ENCODE measurements at regions not wholly inside any gene's neighbourhood (a gene's known extent, or its start where the extent isn't known, plus 50 kb on each side); places are given as distances from the start of the nearest gene placed in this dataset.

GRCh38 chr14:101477648-101478047 lies 83.6 kb upstream of the DIO3 start:
- Histone ChIP-seq H3K9ac (ENCODE audit: low read length) (no peak overlapping the region), H3K4me1 (ENCODE audit: control insufficient read depth, insufficient read depth, low read length) (peaks cover 31% of the 10 kb centered on the region), H3K4me3 (ENCODE audit: low read length) (no peak overlapping the region), H3K36me3 (ENCODE audit: control insufficient read depth, insufficient read depth, low read length, severe bottlenecking) (no peaks in the 10 kb centered on the region), H3K9me3 (ENCODE audit: control insufficient read depth, low read length) (peaks cover 6% of the 10 kb centered on the region), H3K27me3 (replicated peaks; ENCODE audit: control insufficient read depth, insufficient read depth, low read length) (peaks cover 3% of the 10 kb centered on the region)
- no peak for DNase-seq (ENCODE audit: low read depth)

GRCh38 chr14:101478096-101478495 lies 83.2 kb upstream of the DIO3 start:
- no peak for DNase-seq (ENCODE audit: low read depth)
- H3K36me3 ChIP-seq (ENCODE audit: control insufficient read depth, insufficient read depth, low read length, severe bottlenecking): no peaks in the 10 kb centered on the region
- H3K9ac ChIP-seq (ENCODE audit: low read length): no peak overlapping the region
- H3K27me3 ChIP-seq (replicated peaks; ENCODE audit: control insufficient read depth, insufficient read depth, low read length): peaks cover 1% of the 10 kb centered on the region
- H3K9me3 ChIP-seq (ENCODE audit: control insufficient read depth, low read length): peaks cover 6% of the 10 kb centered on the region
- H3K4me3 ChIP-seq (ENCODE audit: low read length): no peak overlapping the region
- peaks cover 31% of the 10 kb centered on the region for H3K4me1 ChIP-seq (ENCODE audit: control insufficient read depth, insufficient read depth, low read length)

GRCh38 chr14:101478796-101479410 lies 82.4 kb upstream of the DIO3 start:
- Histone ChIP-seq H3K36me3 (ENCODE audit: control insufficient read depth, insufficient read depth, low read length, severe bottlenecking) (no peaks in the 10 kb centered on the region), H3K9me3 (ENCODE audit: control insufficient read depth, low read length) (peaks cover 14% of the 10 kb centered on the region), H3K9ac (ENCODE audit: low read length) (no peak overlapping the region), H3K4me3 (ENCODE audit: low read length) (no peak overlapping the region), H3K4me1 (ENCODE audit: control insufficient read depth, insufficient read depth, low read length) (peaks cover 31% of the 10 kb centered on the region), H3K27me3 (replicated peaks; ENCODE audit: control insufficient read depth, insufficient read depth, low read length) (no peaks in the 10 kb centered on the region)
- DNase-seq (ENCODE audit: low read depth): no peak

GRCh38 chr14:101480022-101480746 lies 81.1 kb upstream of the DIO3 start:
- no peak overlapping the region for H3K4me3 ChIP-seq (ENCODE audit: low read length)
- DNase-seq (ENCODE audit: low read depth): no peak

GRCh38 chr14:101480747-101481530 lies 80.4 kb upstream of the DIO3 start:
- peak; percentile 29 for DNase-seq (ENCODE audit: low read depth)
- Histone ChIP-seq H3K27me3 (replicated peaks; ENCODE audit: control insufficient read depth, insufficient read depth, low read length) (no peaks in the 10 kb centered on the region), H3K4me1 (ENCODE audit: control insufficient read depth, insufficient read depth, low read length) (peaks cover 17% of the 10 kb centered on the region), H3K36me3 (ENCODE audit: control insufficient read depth, insufficient read depth, low read length, severe bottlenecking) (no peaks in the 10 kb centered on the region), H3K9ac (ENCODE audit: low read length) (no peak overlapping the region), H3K9me3 (ENCODE audit: control insufficient read depth, low read length) (peaks cover 29% of the 10 kb centered on the region), H3K4me3 (ENCODE audit: low read length) (no peak overlapping the region)

More at GRCh38 chr14:101480022-101480746, 81.1 kb upstream of the DIO3 start:
- no peaks in the 10 kb centered on the region for H3K27me3 ChIP-seq (replicated peaks; ENCODE audit: control insufficient read depth, insufficient read depth, low read length)
- H3K9me3 ChIP-seq (ENCODE audit: control insufficient read depth, low read length): peaks cover 24% of the 10 kb centered on the region
- no peaks in the 10 kb centered on the region for H3K36me3 ChIP-seq (ENCODE audit: control insufficient read depth, insufficient read depth, low read length, severe bottlenecking)
- H3K4me1 ChIP-seq (ENCODE audit: control insufficient read depth, insufficient read depth, low read length): peaks cover 24% of the 10 kb centered on the region
- H3K9ac ChIP-seq (ENCODE audit: low read length): no peak overlapping the region

GRCh38 chr14:101481557-101481956 lies 79.7 kb upstream of the DIO3 start:
- no peak overlapping the region for H3K4me3 ChIP-seq (ENCODE audit: low read length)
- no peak overlapping the region for H3K9ac ChIP-seq (ENCODE audit: low read length)
- peaks cover 33% of the 10 kb centered on the region for H3K9me3 ChIP-seq (ENCODE audit: control insufficient read depth, low read length)
- H3K27me3 ChIP-seq (replicated peaks; ENCODE audit: control insufficient read depth, insufficient read depth, low read length): no peaks in the 10 kb centered on the region
- H3K36me3 ChIP-seq (ENCODE audit: control insufficient read depth, insufficient read depth, low read length, severe bottlenecking): no peaks in the 10 kb centered on the region
- peaks cover 12% of the 10 kb centered on the region for H3K4me1 ChIP-seq (ENCODE audit: control insufficient read depth, insufficient read depth, low read length)
- no peak for DNase-seq (ENCODE audit: low read depth)

GRCh38 chr14:101482066-101482465 lies 79.2 kb upstream of the DIO3 start:
- Histone ChIP-seq H3K4me1 (ENCODE audit: control insufficient read depth, insufficient read depth, low read length) (peaks cover 12% of the 10 kb centered on the region), H3K4me3 (ENCODE audit: low read length) (no peak overlapping the region), H3K9me3 (ENCODE audit: control insufficient read depth, low read length) (peaks cover 38% of the 10 kb centered on the region), H3K9ac (ENCODE audit: low read length) (no peak overlapping the region), H3K36me3 (ENCODE audit: control insufficient read depth, insufficient read depth, low read length, severe bottlenecking) (no peaks in the 10 kb centered on the region), H3K27me3 (replicated peaks; ENCODE audit: control insufficient read depth, insufficient read depth, low read length) (no peaks in the 10 kb centered on the region)
- no peak for DNase-seq (ENCODE audit: low read depth)

- peaks cover 12% of the 10 kb centered on the region for H3K4me1 ChIP-seq (ENCODE audit: control insufficient read depth, insufficient read depth, low read length)
- no peak overlapping the region for H3K9ac ChIP-seq (ENCODE audit: low read length)
- H3K4me3 ChIP-seq (ENCODE audit: low read length): no peak overlapping the region
- peaks cover 51% of the 10 kb centered on the region for H3K9me3 ChIP-seq (ENCODE audit: control insufficient read depth, low read length)
- DNase-seq (ENCODE audit: low read depth): no peak
- no peaks in the 10 kb centered on the region for H3K27me3 ChIP-seq (replicated peaks; ENCODE audit: control insufficient read depth, insufficient read depth, low read length)
- no peaks in the 10 kb centered on the region for H3K36me3 ChIP-seq (ENCODE audit: control insufficient read depth, insufficient read depth, low read length, severe bottlenecking)
These were observed 77.5 kb upstream of the DIO3 start for GRCh38 chr14:101483829-101484228.

GRCh38 chr14:101489092-101489760 lies 72.1 kb upstream of the DIO3 start:
- no peak for DNase-seq (ENCODE audit: low read depth)

GRCh38 chr14:101490771-101491170 lies 70.5 kb upstream of the DIO3 start:
- H3K9me3 ChIP-seq (ENCODE audit: control insufficient read depth, low read length): peaks cover 24% of the 10 kb centered on the region
- H3K27me3 ChIP-seq (replicated peaks; ENCODE audit: control insufficient read depth, insufficient read depth, low read length): peaks cover 18% of the 10 kb centered on the region
- DNase-seq (ENCODE audit: low read depth): no peak
- H3K4me3 ChIP-seq (ENCODE audit: low read length): no peak overlapping the region
- H3K4me1 ChIP-seq (ENCODE audit: control insufficient read depth, insufficient read depth, low read length): no peaks in the 10 kb centered on the region
- no peak overlapping the region for H3K9ac ChIP-seq (ENCODE audit: low read length)
- H3K36me3 ChIP-seq (ENCODE audit: control insufficient read depth, insufficient read depth, low read length, severe bottlenecking): no peaks in the 10 kb centered on the region

More at GRCh38 chr14:101489092-101489760, 72.1 kb upstream of the DIO3 start:
- Histone ChIP-seq H3K4me3 (ENCODE audit: low read length) (no peak overlapping the region), H3K27me3 (replicated peaks; ENCODE audit: control insufficient read depth, insufficient read depth, low read length) (peaks cover 9% of the 10 kb centered on the region), H3K36me3 (ENCODE audit: control insufficient read depth, insufficient read depth, low read length, severe bottlenecking) (no peaks in the 10 kb centered on the region), H3K9ac (ENCODE audit: low read length) (no peak overlapping the region), H3K4me1 (ENCODE audit: control insufficient read depth, insufficient read depth, low read length) (no peaks in the 10 kb centered on the region), H3K9me3 (ENCODE audit: control insufficient read depth, low read length) (peaks cover 35% of the 10 kb centered on the region)

GRCh38 chr14:101491841-101492240 lies 69.5 kb upstream of the DIO3 start:
- Histone ChIP-seq H3K4me1 (ENCODE audit: control insufficient read depth, insufficient read depth, low read length) (no peaks in the 10 kb centered on the region), H3K36me3 (ENCODE audit: control insufficient read depth, insufficient read depth, low read length, severe bottlenecking) (no peaks in the 10 kb centered on the region), H3K9me3 (ENCODE audit: control insufficient read depth, low read length) (peaks cover 16% of the 10 kb centered on the region), H3K27me3 (replicated peaks; ENCODE audit: control insufficient read depth, insufficient read depth, low read length) (peaks cover 20% of the 10 kb centered on the region), H3K9ac (ENCODE audit: low read length) (no peak overlapping the region), H3K4me3 (ENCODE audit: low read length) (no peak overlapping the region)
- no peak for DNase-seq (ENCODE audit: low read depth)

Data from adipocyte (in vitro differentiated cells).